Vagina (tissue), 2 donors: ENCODE measurements at regions not wholly inside any gene's neighbourhood (a gene's known extent, or its start where the extent isn't known, plus 50 kb on each side); places are given as distances from the start of the nearest gene placed in this dataset.

Experiments used
- POLR2A ChIP-seq, 2 donors: fragments of 450-650 bp; IDR thresholded peaks; one replicate each; pipeline ENCODE4 v1.6.1; 2017; ENCODE audit warnings: antibody characterized with exemption in 2 of 2, mild to moderate bottlenecking in 2 of 2, moderate library complexity in 2 of 2
- POLR2AphosphoS5 ChIP-seq, 2 donors: sonication (generic); formaldehyde crosslinking; IDR thresholded peaks; one replicate each; pipeline ENCODE4 v1.9.0; 2017; ENCODE audit warnings: antibody characterized with exemption in 2 of 2, mild to moderate bottlenecking in 2 of 2, low read depth in 1 of 2; ENCODE audit not compliant: insufficient read depth in 1 of 2
- TF ChIP-seq, protein P1 (sequence below), 3 experiments: fragments of 450-650 bp in 2 of 3; fragments of 200-600 bp in 1 of 3; sonication (generic) in 1 of 3; IDR thresholded peaks; one replicate each; pipeline ENCODE4 v1.5.1; 2017 to 2019; ENCODE audit warnings: antibody characterized with exemption in 3 of 3, mild to moderate bottlenecking in 2 of 3, moderate library complexity in 2 of 3

DNA sequence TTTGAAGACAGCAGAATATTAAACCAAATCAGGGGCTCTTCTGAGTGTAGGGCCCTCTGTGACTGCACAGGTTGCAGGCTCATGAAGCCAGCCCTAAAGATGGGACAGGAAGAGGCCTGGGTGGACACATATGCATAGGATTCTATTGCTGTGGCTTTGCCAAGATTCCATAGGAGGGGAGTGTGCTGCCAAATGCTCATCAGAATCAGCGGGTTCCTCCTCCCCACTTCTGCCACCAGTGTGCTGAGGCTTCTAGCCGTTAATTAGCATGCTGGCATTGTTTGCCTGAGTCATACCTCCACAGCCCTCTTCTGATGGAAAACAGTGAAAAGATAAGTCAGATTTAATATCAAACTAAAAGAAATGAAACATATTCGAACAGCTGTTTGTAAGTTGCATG is 103.9 kb upstream of the TMEFF2 start:
- TF ChIP-seq POLR2A (IDR thresholded peaks at IDR 0.05): no peak
- TF ChIP-seq POLR2AphosphoS5 (IDR thresholded peaks at IDR 0.05; ENCODE audit: insufficient read depth in 1 of 2, low read depth in 1 of 2): no peak
- TF ChIP-seq, protein P1, sequence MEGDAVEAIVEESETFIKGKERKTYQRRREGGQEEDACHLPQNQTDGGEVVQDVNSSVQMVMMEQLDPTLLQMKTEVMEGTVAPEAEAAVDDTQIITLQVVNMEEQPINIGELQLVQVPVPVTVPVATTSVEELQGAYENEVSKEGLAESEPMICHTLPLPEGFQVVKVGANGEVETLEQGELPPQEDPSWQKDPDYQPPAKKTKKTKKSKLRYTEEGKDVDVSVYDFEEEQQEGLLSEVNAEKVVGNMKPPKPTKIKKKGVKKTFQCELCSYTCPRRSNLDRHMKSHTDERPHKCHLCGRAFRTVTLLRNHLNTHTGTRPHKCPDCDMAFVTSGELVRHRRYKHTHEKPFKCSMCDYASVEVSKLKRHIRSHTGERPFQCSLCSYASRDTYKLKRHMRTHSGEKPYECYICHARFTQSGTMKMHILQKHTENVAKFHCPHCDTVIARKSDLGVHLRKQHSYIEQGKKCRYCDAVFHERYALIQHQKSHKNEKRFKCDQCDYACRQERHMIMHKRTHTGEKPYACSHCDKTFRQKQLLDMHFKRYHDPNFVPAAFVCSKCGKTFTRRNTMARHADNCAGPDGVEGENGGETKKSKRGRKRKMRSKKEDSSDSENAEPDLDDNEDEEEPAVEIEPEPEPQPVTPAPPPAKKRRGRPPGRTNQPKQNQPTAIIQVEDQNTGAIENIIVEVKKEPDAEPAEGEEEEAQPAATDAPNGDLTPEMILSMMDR (IDR thresholded peaks at IDR 0.05): no peak
